GM23338 (cell line): ENCODE measurements at regions not wholly inside any gene's neighbourhood (a gene's known extent, or its start where the extent isn't known, plus 50 kb on each side); places are given as distances from the start of the nearest gene placed in this dataset.

Source experiments
- ATAC-seq: fragments of 200-7000 bp; cut with Tn5 transposase; 3 replicates; pipeline ENCODE4 v1.9.1; 2020
- DNase-seq: peaks from one replicate; pipeline ENCODE4 v3.0.0-alpha.2; 2015; ENCODE audit warnings: low spot score
- H2AFZ ChIP-seq: fragments of 200-600 bp; sonication (generic); 2 replicates; pipeline ENCODE4 v1.8.0; 2016; ENCODE audit warnings: antibody characterized with exemption, mild to moderate bottlenecking, moderate library complexity
- H3F3A ChIP-seq: fragments of 200-600 bp; sonication (generic); replicated peaks from 2 replicates; pipeline ENCODE4 v1.8.0; 2017; ENCODE audit warnings: antibody characterized with exemption, mixed run types, low read depth
- H3K27ac ChIP-seq: fragments of 200-600 bp; sonication (generic); 2 replicates; pipeline ENCODE4 v1.6.1; 2016; ENCODE audit warnings: low read depth
- H3K27me3 ChIP-seq: fragments of 200-600 bp; sonication (generic); 2 replicates; pipeline ENCODE4 v1.8.0; 2016; ENCODE audit warnings: mild to moderate bottlenecking, mixed run types, moderate library complexity; ENCODE audit not compliant: insufficient read depth
- H3K36me3 ChIP-seq: fragments of 200-600 bp; sonication (generic); 2 replicates; pipeline ENCODE4 v1.8.0; 2016; ENCODE audit warnings: mild to moderate bottlenecking; ENCODE audit not compliant: insufficient read depth
- H3K4me1 ChIP-seq: fragments of 200-600 bp; sonication (generic); 2 replicates; pipeline ENCODE4 v1.8.0; 2016; ENCODE audit warnings: mild to moderate bottlenecking, moderate library complexity; ENCODE audit not compliant: insufficient read depth
- H3K4me2 ChIP-seq: fragments of 200-600 bp; sonication (generic); 2 replicates; pipeline ENCODE4 v1.7.1; 2017; ENCODE audit warnings: mixed run types
- H3K4me3 ChIP-seq: fragments of 200-600 bp; sonication (generic); 2 replicates; pipeline ENCODE4 v1.6.1; 2016; ENCODE audit warnings: mixed run types
- H3K79me2 ChIP-seq: fragments of 200-600 bp; sonication (generic); replicated peaks from 2 replicates; pipeline ENCODE4 v1.8.0; 2017; ENCODE audit warnings: mild to moderate bottlenecking; ENCODE audit not compliant: insufficient read depth
- H3K9me2 ChIP-seq: fragments of 200-600 bp; sonication (generic); 2 replicates; pipeline ENCODE4 v1.8.0; 2017; ENCODE audit not compliant: insufficient read depth
- H4K20me1 ChIP-seq: fragments of 200-600 bp; sonication (generic); replicated peaks from 2 replicates; pipeline ENCODE4 v1.8.0; 2017; ENCODE audit warnings: mild to moderate bottlenecking; ENCODE audit not compliant: insufficient read depth
- H3K27ac Mint-ChIP-seq: 2 replicates; pipeline ENCODE4 v1.8.0; 2020; ENCODE audit warnings: inconsistent platforms, mild to moderate bottlenecking, moderate library complexity, mixed read lengths
- H3K27me3 Mint-ChIP-seq: 3 replicates; pipeline ENCODE4 v1.8.0; 2022; ENCODE audit warnings: low read depth, mild to moderate bottlenecking, moderate library complexity, mixed read lengths, inconsistent platforms; ENCODE audit not compliant: insufficient read depth, poor library complexity
- H3K36me3 Mint-ChIP-seq: 3 replicates; pipeline ENCODE4 v1.8.0; 2021; ENCODE audit warnings: low read depth, mild to moderate bottlenecking, inconsistent platforms, moderate library complexity, mixed read lengths
- H3K4me1 Mint-ChIP-seq: 3 replicates; pipeline ENCODE4 v1.8.0; 2020; ENCODE audit warnings: mild to moderate bottlenecking, inconsistent platforms, mixed read lengths
- H3K4me3 Mint-ChIP-seq: 3 replicates; pipeline ENCODE4 v1.8.0; 2021; ENCODE audit warnings: moderate library complexity, mild to moderate bottlenecking, inconsistent platforms, mixed read lengths
- H3K9me3 Mint-ChIP-seq: 3 replicates; pipeline ENCODE4 v1.8.0; 2020; ENCODE audit warnings: moderate library complexity, mild to moderate bottlenecking, inconsistent platforms, mixed read lengths
- CREB1 ChIP-seq: fragments of 250-450 bp; sonication (Bioruptor Pico); IDR thresholded peaks from 2 replicates; pipeline ENCODE4 v1.5.0; 2020; ENCODE audit warnings: low read depth, mild to moderate bottlenecking, moderate library complexity
- EZH2 ChIP-seq: fragments of 200-600 bp; sonication (generic); IDR thresholded peaks from one replicate; pipeline ENCODE4 v1.8.0; 2017; ENCODE audit warnings: antibody characterized with exemption, mild to moderate bottlenecking, low read depth; ENCODE audit not compliant: unreplicated experiment
- EZH2phosphoT487 ChIP-seq: fragments of 200-600 bp; sonication (generic); IDR thresholded peaks from one replicate; pipeline ENCODE4 v1.8.1; 2018; ENCODE audit warnings: antibody characterized with exemption; ENCODE audit not compliant: unreplicated experiment
- JUNB ChIP-seq: IDR thresholded peaks from one replicate; pipeline ENCODE4 v1.6.1; 2016; ENCODE audit warnings: antibody characterized with exemption; ENCODE audit not compliant: unreplicated experiment
- NANOG ChIP-seq: IDR thresholded peaks from 2 replicates; pipeline ENCODE4 v1.6.1; 2016; ENCODE audit warnings: antibody characterized with exemption, borderline replicate concordance
- POLR2AphosphoS5 ChIP-seq: IDR thresholded peaks from 2 replicates; pipeline ENCODE4 v1.6.1; 2016; ENCODE audit warnings: antibody characterized with exemption, low read depth
- STAT1 ChIP-seq: IDR thresholded peaks from one replicate; pipeline ENCODE4 v1.6.1; 2016; ENCODE audit warnings: antibody characterized with exemption; ENCODE audit not compliant: unreplicated experiment
- ZNF114 ChIP-seq: fragments of 250-450 bp; sonication (Bioruptor Pico); IDR thresholded peaks from 2 replicates; pipeline ENCODE4 v1.5.0; 2020; ENCODE audit warnings: mild to moderate bottlenecking, moderate library complexity
- ZNF331 ChIP-seq: fragments of 250-450 bp; sonication (Bioruptor Pico); IDR thresholded peaks from 2 replicates; pipeline ENCODE4 v1.5.0; 2020; ENCODE audit warnings: low read depth, mild to moderate bottlenecking, moderate library complexity
- TF ChIP-seq, protein P1 (sequence below): IDR thresholded peaks from 2 replicates; pipeline ENCODE4 v1.6.1; 2016; ENCODE audit warnings: antibody characterized with exemption
- TF ChIP-seq, protein P2 (sequence below), 2 experiments: fragments of 200-600 bp in 1 of 2; sonication (generic) in 1 of 2; conservative IDR thresholded peaks; 2 replicates each; pipeline versions ENCODE4 v1.5.1 to v1.6.1; 2016 to 2017; ENCODE audit warnings: antibody characterized with exemption in 2 of 2, low read depth in 2 of 2, mild to moderate bottlenecking in 2 of 2, moderate library complexity in 1 of 2

GRCh38 chr18:2135309-2135708, 436.0 kb downstream of the METTL4 start:
- ATAC-seq (peak; percentile 72), DNase-seq (peak; percentile 9)
- no peaks in the 10 kb centered on the region for H3K9me3 Mint-ChIP-seq
- no peaks in the 10 kb centered on the region for H3K27me3 Mint-ChIP-seq
- Histone ChIP-seq H4K20me1 (no peaks in the 10 kb centered on the region), H3K27me3 (no peaks in the 10 kb centered on the region), H3K4me1 (no peaks in the 10 kb centered on the region), H3K36me3 (no peaks in the 10 kb centered on the region), H3K4me3 (no peak overlapping the region), H3K4me2 (no peak overlapping the region), H2AFZ (peak overlapping the region; percentile 72; the same call in 1 of the 2 replicates), H3K9me2 (no peaks in the 10 kb centered on the region), H3F3A (no peaks in the 10 kb centered on the region), H3K27ac (no peak overlapping the region), H3K79me2 (no peaks in the 10 kb centered on the region)
- TF ChIP-seq, protein P1, sequence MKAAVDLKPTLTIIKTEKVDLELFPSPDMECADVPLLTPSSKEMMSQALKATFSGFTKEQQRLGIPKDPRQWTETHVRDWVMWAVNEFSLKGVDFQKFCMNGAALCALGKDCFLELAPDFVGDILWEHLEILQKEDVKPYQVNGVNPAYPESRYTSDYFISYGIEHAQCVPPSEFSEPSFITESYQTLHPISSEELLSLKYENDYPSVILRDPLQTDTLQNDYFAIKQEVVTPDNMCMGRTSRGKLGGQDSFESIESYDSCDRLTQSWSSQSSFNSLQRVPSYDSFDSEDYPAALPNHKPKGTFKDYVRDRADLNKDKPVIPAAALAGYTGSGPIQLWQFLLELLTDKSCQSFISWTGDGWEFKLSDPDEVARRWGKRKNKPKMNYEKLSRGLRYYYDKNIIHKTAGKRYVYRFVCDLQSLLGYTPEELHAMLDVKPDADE = no peak
- TF ChIP-seq CREB1 (CRISPR knock-in tag) = no peak
- TF ChIP-seq ZNF331 = no peak
- no peak for TF ChIP-seq EZH2phosphoT487
- TF ChIP-seq EZH2 = no peak
- no peak for TF ChIP-seq STAT1
- no peak for TF ChIP-seq JUNB
- TF ChIP-seq, protein P2, sequence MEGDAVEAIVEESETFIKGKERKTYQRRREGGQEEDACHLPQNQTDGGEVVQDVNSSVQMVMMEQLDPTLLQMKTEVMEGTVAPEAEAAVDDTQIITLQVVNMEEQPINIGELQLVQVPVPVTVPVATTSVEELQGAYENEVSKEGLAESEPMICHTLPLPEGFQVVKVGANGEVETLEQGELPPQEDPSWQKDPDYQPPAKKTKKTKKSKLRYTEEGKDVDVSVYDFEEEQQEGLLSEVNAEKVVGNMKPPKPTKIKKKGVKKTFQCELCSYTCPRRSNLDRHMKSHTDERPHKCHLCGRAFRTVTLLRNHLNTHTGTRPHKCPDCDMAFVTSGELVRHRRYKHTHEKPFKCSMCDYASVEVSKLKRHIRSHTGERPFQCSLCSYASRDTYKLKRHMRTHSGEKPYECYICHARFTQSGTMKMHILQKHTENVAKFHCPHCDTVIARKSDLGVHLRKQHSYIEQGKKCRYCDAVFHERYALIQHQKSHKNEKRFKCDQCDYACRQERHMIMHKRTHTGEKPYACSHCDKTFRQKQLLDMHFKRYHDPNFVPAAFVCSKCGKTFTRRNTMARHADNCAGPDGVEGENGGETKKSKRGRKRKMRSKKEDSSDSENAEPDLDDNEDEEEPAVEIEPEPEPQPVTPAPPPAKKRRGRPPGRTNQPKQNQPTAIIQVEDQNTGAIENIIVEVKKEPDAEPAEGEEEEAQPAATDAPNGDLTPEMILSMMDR (conservative IDR thresholded peaks at IDR 0.05; ENCODE audit: low read depth in 2 of 2) = no peak
- no peak for TF ChIP-seq ZNF114 (CRISPR knock-in tag)
- no peak for TF ChIP-seq POLR2AphosphoS5
- H3K27ac Mint-ChIP-seq = no peak overlapping the region
- no peak overlapping the region for H3K4me3 Mint-ChIP-seq
- H3K36me3 Mint-ChIP-seq = no peaks in the 10 kb centered on the region
- H3K4me1 Mint-ChIP-seq = peaks cover 4% of the 10 kb centered on the region; the same call in 1 of the 3 replicates

DNA sequence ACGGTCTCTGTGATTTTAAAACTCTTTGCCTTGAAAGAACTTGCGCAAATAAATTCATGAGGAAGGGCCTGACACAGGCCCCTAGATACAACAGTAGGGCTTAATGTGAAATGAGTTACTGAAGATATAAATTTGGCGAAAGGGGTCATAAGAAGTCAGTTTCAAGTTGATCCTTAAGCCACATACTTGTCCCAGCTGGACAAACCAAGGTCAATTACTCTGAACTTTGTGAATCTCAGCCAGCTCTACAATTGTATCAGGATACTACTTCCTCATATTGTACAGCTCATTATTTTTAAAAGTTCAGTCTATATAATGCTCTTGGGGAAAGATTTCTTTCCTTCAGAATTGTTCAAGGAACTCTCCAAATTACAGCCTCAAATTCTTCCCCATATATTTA, 432.8 kb downstream of the METTL4 start:
- ATAC-seq = no peak
- TF ChIP-seq JUNB = no peak
- TF ChIP-seq, protein P2 (conservative IDR thresholded peaks at IDR 0.05; ENCODE audit: low read depth in 2 of 2) = no peak
- TF ChIP-seq, protein P1 = no peak
- TF ChIP-seq ZNF331 = no peak
- no peak for TF ChIP-seq NANOG
- TF ChIP-seq EZH2 = no peak
- TF ChIP-seq ZNF114 (CRISPR knock-in tag) = no peak
- TF ChIP-seq POLR2AphosphoS5 = no peak
- no peak for TF ChIP-seq STAT1
- no peak for TF ChIP-seq CREB1 (CRISPR knock-in tag)

More for the DNA sequence above, 432.8 kb downstream of the METTL4 start:
- no peaks in the 10 kb centered on the region for H3K36me3 Mint-ChIP-seq
- H2AFZ ChIP-seq = no peak overlapping the region
- H3K4me1 ChIP-seq = no peaks in the 10 kb centered on the region
- no peaks in the 10 kb centered on the region for H4K20me1 ChIP-seq
- no peak for DNase-seq
- no peaks in the 10 kb centered on the region for H3F3A ChIP-seq
- H3K79me2 ChIP-seq = no peaks in the 10 kb centered on the region
- no peaks in the 10 kb centered on the region for H3K27me3 Mint-ChIP-seq
- no peak overlapping the region for H3K4me3 Mint-ChIP-seq
- no peak overlapping the region for H3K4me2 ChIP-seq
- H3K4me1 Mint-ChIP-seq = peaks cover 4% of the 10 kb centered on the region; the same call in 1 of the 3 replicates
- H3K4me3 ChIP-seq = no peak overlapping the region
- H3K27me3 ChIP-seq = no peaks in the 10 kb centered on the region
- H3K9me2 ChIP-seq = no peaks in the 10 kb centered on the region
- no peaks in the 10 kb centered on the region for H3K36me3 ChIP-seq
- no peak overlapping the region for H3K27ac ChIP-seq
- no peaks in the 10 kb centered on the region for H3K9me3 Mint-ChIP-seq
- H3K27ac Mint-ChIP-seq = no peak overlapping the region
